Liver (tissue), 8 donors: ENCODE measurements at regions not wholly inside any gene's neighbourhood (a gene's known extent, or its start where the extent isn't known, plus 50 kb on each side); places are given as distances from the start of the nearest gene placed in this dataset.
"Not testable (repeated sequence)": the region's sequence is repeated elsewhere in the genome, so short reads cannot be mapped to it uniquely, and the experiment has no call there.

Source experiments
- DNase-seq: peaks from one replicate; pipeline ENCODE4 v3.0.0-alpha.2; 2017; ENCODE audit warnings: low spot score
- H3K27ac ChIP-seq, 2 donors: one replicate each; pipeline ENCODE4 v1.7.0; 2013; ENCODE audit warnings: inconsistent platforms in 2 of 2, low read length in 2 of 2, control low read depth in 1 of 2, low read depth in 1 of 2, mild to moderate bottlenecking in 1 of 2
- H3K27me3 ChIP-seq, 4 donors: one replicate each; pipeline versions ENCODE4 v1.6.1 to v1.7.0; 2013; ENCODE audit warnings: low read length in 3 of 4, inconsistent platforms in 1 of 4, mild to moderate bottlenecking in 1 of 4, moderate library complexity in 1 of 4; ENCODE audit not compliant: control insufficient read depth in 4 of 4, insufficient read depth in 4 of 4
- H3K36me3 ChIP-seq, 4 donors: one replicate each; pipeline versions ENCODE4 v1.6.1 to v1.7.0; 2013; ENCODE audit warnings: low read length in 3 of 4, mild to moderate bottlenecking in 3 of 4, low read depth in 1 of 4, moderate library complexity in 1 of 4; ENCODE audit not compliant: control insufficient read depth in 4 of 4, insufficient read depth in 3 of 4
- H3K4me1 ChIP-seq, 4 donors: one replicate each; pipeline versions ENCODE4 v1.6.1 to v1.7.0; 2013; ENCODE audit warnings: low read length in 3 of 4, mild to moderate bottlenecking in 3 of 4, moderate library complexity in 1 of 4; ENCODE audit not compliant: control insufficient read depth in 4 of 4, insufficient read depth in 4 of 4
- H3K4me3 ChIP-seq, 3 donors: one replicate each; pipeline versions ENCODE4 v1.6.1 to v1.7.0; 2013; ENCODE audit warnings: low read length in 3 of 3, control low read depth in 1 of 3, low read depth in 1 of 3, mild to moderate bottlenecking in 1 of 3
- H3K9ac ChIP-seq, 2 donors: one replicate each; pipeline ENCODE4 v1.7.0; 2013; ENCODE audit warnings: low read length in 2 of 2, mild to moderate bottlenecking in 2 of 2, moderate library complexity in 2 of 2, control low read depth in 1 of 2, low read depth in 1 of 2
- H3K9me3 ChIP-seq, 4 donors: one replicate each; pipeline versions ENCODE4 v1.6.1 to v1.7.0; 2013; ENCODE audit warnings: low read length in 3 of 4; ENCODE audit not compliant: control insufficient read depth in 4 of 4
- ATF3 ChIP-seq: IDR thresholded peaks from 2 replicates; pipeline ENCODE4 v1.6.1; 2016; ENCODE audit warnings: antibody characterized with exemption
- CTCF ChIP-seq: fragments of 150-350 bp; IDR thresholded peaks from 2 replicates; pipeline ENCODE4 v1.5.1; 2017; ENCODE audit warnings: improper control_type of control experiment, low read depth, low read length; ENCODE audit not compliant: missing input control
- EGR1 ChIP-seq, 2 donors: IDR thresholded peaks; 2 replicates each; pipeline ENCODE4 v1.6.1; 2016 to 2018; ENCODE audit warnings: antibody characterized with exemption in 2 of 2, low read depth in 2 of 2
- FOXA1 ChIP-seq: IDR thresholded peaks from 2 replicates; pipeline ENCODE4 v1.6.1; 2016; ENCODE audit warnings: antibody characterized with exemption
- FOXA2 ChIP-seq: IDR thresholded peaks from 2 replicates; pipeline ENCODE4 v1.6.1; 2016; ENCODE audit warnings: antibody characterized with exemption
- GABPA ChIP-seq, 2 donors: IDR thresholded peaks in 1 of 2; conservative IDR thresholded peaks in 1 of 2; 2 replicates each; pipeline ENCODE4 v1.6.1; 2016; ENCODE audit warnings: antibody characterized with exemption in 2 of 2, mild to moderate bottlenecking in 1 of 2, moderate library complexity in 1 of 2
- HNF4A ChIP-seq, 2 donors: conservative IDR thresholded peaks; 2 replicates each; pipeline ENCODE4 v1.6.1; 2016; ENCODE audit warnings: antibody characterized with exemption in 2 of 2, mild to moderate bottlenecking in 2 of 2
- HNF4G ChIP-seq: IDR thresholded peaks from 2 replicates; pipeline ENCODE4 v1.6.1; 2016; ENCODE audit warnings: antibody characterized with exemption
- JUND ChIP-seq, 2 donors: IDR thresholded peaks; 2 replicates each; pipeline ENCODE4 v1.6.1; 2016; ENCODE audit warnings: antibody characterized with exemption in 2 of 2
- MAX ChIP-seq: IDR thresholded peaks from 2 replicates; pipeline ENCODE4 v1.6.1; 2016; ENCODE audit warnings: antibody characterized with exemption
- NR2F2 ChIP-seq: IDR thresholded peaks from 2 replicates; pipeline ENCODE4 v1.6.1; 2016; ENCODE audit warnings: antibody characterized with exemption
- RAD21 ChIP-seq, 2 donors: IDR thresholded peaks; 2 replicates each; pipeline ENCODE4 v1.6.1; 2016; ENCODE audit warnings: antibody characterized with exemption in 2 of 2, mild to moderate bottlenecking in 2 of 2
- REST ChIP-seq: IDR thresholded peaks from 2 replicates; pipeline ENCODE4 v1.6.1; 2016; ENCODE audit warnings: antibody characterized with exemption, mild to moderate bottlenecking
- RXRA ChIP-seq, 2 donors: IDR thresholded peaks; 2 replicates each; pipeline ENCODE4 v1.6.1; 2017 to 2018; ENCODE audit warnings: antibody characterized with exemption in 2 of 2, mild to moderate bottlenecking in 1 of 2
- SP1 ChIP-seq: IDR thresholded peaks from 2 replicates; pipeline ENCODE4 v1.6.1; 2018; ENCODE audit warnings: antibody characterized with exemption, mild to moderate bottlenecking
- TAF1 ChIP-seq: conservative IDR thresholded peaks from 2 replicates; pipeline ENCODE4 v1.6.1; 2016; ENCODE audit warnings: antibody characterized with exemption, mild to moderate bottlenecking
- YY1 ChIP-seq: IDR thresholded peaks from 2 replicates; pipeline ENCODE4 v1.6.1; 2016; ENCODE audit warnings: antibody characterized with exemption, mild to moderate bottlenecking
- ZBTB33 ChIP-seq: IDR thresholded peaks from 2 replicates; pipeline ENCODE4 v1.6.1; 2016; ENCODE audit warnings: antibody characterized with exemption
- WGBS: extraction: QIAGEN DNeasy Blood & Tissue Kit; methylation state at CpG from one replicate; pipeline ENCODE4 v1.1.7; 2013; 5-methylcytosine and 5-hydroxymethylcytosine counted together
- donor health status: healthy.
- donor health status: healthy.
- donor health status: healthy.
- donor health status: healthy.
- donor health status: healthy.

- TF ChIP-seq JUND (IDR thresholded peaks at IDR 0.05) (no peak), SP1 (no peak), GABPA (IDR thresholded peaks at IDR 0.05 in 1 of 2, conservative IDR thresholded peaks at IDR 0.05 in 1 of 2) (no peak), FOXA2 (no peak), RXRA (IDR thresholded peaks at IDR 0.05) (no peak), FOXA1 (no peak), ATF3 (no peak), RAD21 (IDR thresholded peaks at IDR 0.05) (no peak), NR2F2 (no peak), MAX (no peak), YY1 (no peak), HNF4A (conservative IDR thresholded peaks at IDR 0.05) (no peak), REST (no peak), HNF4G (no peak), EGR1 (IDR thresholded peaks at IDR 0.05; ENCODE audit: low read depth in 2 of 2) (no peak), TAF1 (no peak), CTCF (no peak), ZBTB33 (no peak)
- H3K27ac ChIP-seq, result no peak overlapping the region
- H3K9ac ChIP-seq, result no peak overlapping the region
- 80% methylated on average over 3 of the region's 3 CpGs for WGBS
- H3K4me3 ChIP-seq, result no peak overlapping the region
- H3K36me3 ChIP-seq, result no peaks in the 10 kb centered on the region
- H3K4me1 ChIP-seq, result no peaks in the 10 kb centered on the region
- no peak for DNase-seq
- H3K27me3 ChIP-seq, result no peaks in the 10 kb centered on the region
- H3K9me3 ChIP-seq, result no peaks in the 10 kb centered on the region
Measured at GRCh38 chr3:34676436-34676835, 878.0 kb downstream of the PDCD6IP start.

- H3K27me3 ChIP-seq, result no peaks in the 10 kb centered on the region
- no peaks in the 10 kb centered on the region for H3K4me1 ChIP-seq
- DNase-seq, result no peak
- no peaks in the 10 kb centered on the region for H3K9me3 ChIP-seq
- TF ChIP-seq HNF4G, result no peak
- no peak overlapping the region for H3K9ac ChIP-seq
- H3K4me3 ChIP-seq, result no peak overlapping the region
- no peak overlapping the region for H3K27ac ChIP-seq
- no peaks in the 10 kb centered on the region for H3K36me3 ChIP-seq
Measured at GRCh38 chr3:34678575-34678974, 880.1 kb downstream of the PDCD6IP start.

- H3K27ac ChIP-seq, DNase-seq, H3K9ac ChIP-seq, H3K27me3 ChIP-seq, H3K36me3 ChIP-seq, H3K4me1 ChIP-seq, H3K9me3 ChIP-seq, H3K4me3 ChIP-seq: not testable (repeated sequence)
- WGBS, result 90% methylated on average over 1 of the region's 1 CpG
Measured at GRCh38 chr3:34679055-34679454, 880.6 kb downstream of the PDCD6IP start.
